Chondrocyte (in vitro differentiated cells): ENCODE measurements at regions not wholly inside any gene's neighbourhood (a gene's known extent, or its start where the extent isn't known, plus 50 kb on each side); places are given as distances from the start of the nearest gene placed in this dataset.

Source experiments
- DNase-seq: peaks from one replicate; pipeline ENCODE4 v3.0.0; 2021; ENCODE audit warnings: mixed read lengths, low spot score
- H3K27ac Mint-ChIP-seq: one replicate; pipeline ENCODE4 v1.8.0; 2021; ENCODE audit warnings: mild to moderate bottlenecking, moderate library complexity, mixed read lengths; ENCODE audit not compliant: unreplicated experiment
- H3K27me3 Mint-ChIP-seq: 2 replicates; pipeline ENCODE4 v1.8.0; 2021; ENCODE audit warnings: low read depth, mixed read lengths
- H3K36me3 Mint-ChIP-seq: 2 replicates; pipeline ENCODE4 v1.8.0; 2021; ENCODE audit warnings: low read depth, mixed read lengths
- H3K4me1 Mint-ChIP-seq: 2 replicates; pipeline ENCODE4 v1.8.0; 2021; ENCODE audit warnings: low read depth, mild to moderate bottlenecking, mixed read lengths
- H3K4me3 Mint-ChIP-seq: one replicate; pipeline ENCODE4 v1.8.0; 2021; ENCODE audit warnings: mild to moderate bottlenecking, moderate library complexity, mixed read lengths; ENCODE audit not compliant: unreplicated experiment
- H3K9me3 Mint-ChIP-seq: 2 replicates; pipeline ENCODE4 v1.8.0; 2021; ENCODE audit warnings: low read depth, mixed read lengths
- TF ChIP-seq, protein P1 (sequence below): fragments of 200-600 bp; sonication (generic); IDR thresholded peaks from 2 replicates; pipeline ENCODE4 v1.5.0; 2021; ENCODE audit warnings: antibody characterized with exemption, mild to moderate bottlenecking, moderate library complexity

DNA sequence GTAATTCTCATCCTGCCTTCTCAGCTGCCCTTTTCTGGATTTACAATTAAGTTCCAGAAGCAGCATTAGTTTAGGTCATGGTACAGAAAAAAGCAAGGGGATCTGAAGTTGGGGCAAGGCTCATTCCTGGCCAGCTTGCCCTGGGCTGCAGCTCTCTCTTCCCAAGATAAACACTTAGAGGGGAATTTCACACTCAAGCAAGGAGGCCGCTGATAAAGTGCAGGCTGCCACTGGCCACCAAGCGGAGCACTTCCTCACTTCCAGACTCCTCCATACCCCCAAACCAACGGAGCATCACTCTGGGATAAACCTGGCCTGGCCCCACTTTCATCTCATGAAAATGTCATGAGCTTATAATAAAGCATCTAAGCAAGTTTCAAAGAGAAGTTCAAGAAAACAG is 445.5 kb upstream of the MKI67 start:
- Mint-ChIP-seq H3K4me1 (peaks cover 9% of the 10 kb centered on the region), H3K36me3 (no peaks in the 10 kb centered on the region), H3K9me3 (no peaks in the 10 kb centered on the region), H3K27ac (no peak overlapping the region), H3K27me3 (no peaks in the 10 kb centered on the region), H3K4me3 (no peak overlapping the region)
- DNase-seq, result no peak
- TF ChIP-seq, protein P1, sequence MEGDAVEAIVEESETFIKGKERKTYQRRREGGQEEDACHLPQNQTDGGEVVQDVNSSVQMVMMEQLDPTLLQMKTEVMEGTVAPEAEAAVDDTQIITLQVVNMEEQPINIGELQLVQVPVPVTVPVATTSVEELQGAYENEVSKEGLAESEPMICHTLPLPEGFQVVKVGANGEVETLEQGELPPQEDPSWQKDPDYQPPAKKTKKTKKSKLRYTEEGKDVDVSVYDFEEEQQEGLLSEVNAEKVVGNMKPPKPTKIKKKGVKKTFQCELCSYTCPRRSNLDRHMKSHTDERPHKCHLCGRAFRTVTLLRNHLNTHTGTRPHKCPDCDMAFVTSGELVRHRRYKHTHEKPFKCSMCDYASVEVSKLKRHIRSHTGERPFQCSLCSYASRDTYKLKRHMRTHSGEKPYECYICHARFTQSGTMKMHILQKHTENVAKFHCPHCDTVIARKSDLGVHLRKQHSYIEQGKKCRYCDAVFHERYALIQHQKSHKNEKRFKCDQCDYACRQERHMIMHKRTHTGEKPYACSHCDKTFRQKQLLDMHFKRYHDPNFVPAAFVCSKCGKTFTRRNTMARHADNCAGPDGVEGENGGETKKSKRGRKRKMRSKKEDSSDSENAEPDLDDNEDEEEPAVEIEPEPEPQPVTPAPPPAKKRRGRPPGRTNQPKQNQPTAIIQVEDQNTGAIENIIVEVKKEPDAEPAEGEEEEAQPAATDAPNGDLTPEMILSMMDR, result no peak

DNA sequence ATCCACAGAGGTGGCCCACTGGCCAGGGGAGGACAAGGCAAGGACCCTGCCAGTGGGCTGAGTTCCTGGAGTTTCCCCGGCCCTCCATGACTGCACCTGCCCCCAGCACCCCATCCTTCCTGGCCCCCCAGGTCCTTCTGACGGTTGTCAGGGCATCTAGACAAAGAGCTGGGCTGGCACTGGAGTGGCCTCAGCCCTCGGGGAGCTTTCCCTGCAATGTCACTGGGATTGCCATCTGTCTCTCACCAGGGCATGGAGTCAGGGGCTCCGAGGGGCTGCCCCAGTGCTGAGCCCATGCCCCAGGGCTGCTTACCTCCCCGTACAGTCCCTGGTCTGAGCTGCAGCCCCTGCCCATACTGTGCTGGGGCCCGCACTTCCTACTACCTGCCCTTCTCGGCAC is 446.5 kb upstream of the MKI67 start:
- H3K27me3 Mint-ChIP-seq, result no peaks in the 10 kb centered on the region
- no peak overlapping the region for H3K27ac Mint-ChIP-seq
- no peaks in the 10 kb centered on the region for H3K36me3 Mint-ChIP-seq
- no peak overlapping the region for H3K4me3 Mint-ChIP-seq
- no peak for DNase-seq
- peaks cover 2% of the 10 kb centered on the region for H3K9me3 Mint-ChIP-seq
- TF ChIP-seq, protein P1, result no peak
- H3K4me1 Mint-ChIP-seq, result peaks cover 9% of the 10 kb centered on the region

DNA sequence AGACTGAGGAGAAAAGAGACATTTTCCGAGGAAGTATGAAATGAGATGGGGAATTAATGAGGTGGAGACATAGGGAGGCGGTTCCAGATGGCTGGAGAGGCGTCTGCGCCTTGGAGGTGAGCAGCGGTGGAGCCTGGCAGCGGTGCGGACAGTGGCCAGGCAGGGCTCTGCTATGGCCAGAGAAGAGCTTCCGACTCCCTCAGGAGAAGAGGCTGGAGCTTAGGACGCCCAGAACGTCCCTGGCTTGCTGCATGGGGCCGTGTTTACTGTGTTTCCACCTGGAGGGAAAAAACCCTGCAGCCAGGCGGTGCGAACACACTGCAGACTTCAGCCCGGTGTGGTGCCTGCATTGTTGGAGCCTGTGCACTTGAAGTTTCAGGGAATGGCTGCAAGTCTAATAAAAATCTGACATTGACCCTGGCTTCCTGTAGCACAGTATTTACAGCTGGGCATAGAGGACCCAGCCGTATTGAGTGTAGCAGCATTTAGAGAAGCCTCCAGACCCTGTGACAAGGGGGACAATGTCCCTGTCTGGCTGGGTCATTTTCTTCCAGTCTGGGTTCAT is 447.1 kb upstream of the MKI67 start:
- no peaks in the 10 kb centered on the region for H3K27me3 Mint-ChIP-seq
- peaks cover 9% of the 10 kb centered on the region for H3K4me1 Mint-ChIP-seq
- no peak overlapping the region for H3K27ac Mint-ChIP-seq
- no peak overlapping the region for H3K4me3 Mint-ChIP-seq
- DNase-seq, result no peak
- TF ChIP-seq, protein P1, result no peak
- no peaks in the 10 kb centered on the region for H3K36me3 Mint-ChIP-seq
- H3K9me3 Mint-ChIP-seq, result peaks cover 2% of the 10 kb centered on the region

DNA sequence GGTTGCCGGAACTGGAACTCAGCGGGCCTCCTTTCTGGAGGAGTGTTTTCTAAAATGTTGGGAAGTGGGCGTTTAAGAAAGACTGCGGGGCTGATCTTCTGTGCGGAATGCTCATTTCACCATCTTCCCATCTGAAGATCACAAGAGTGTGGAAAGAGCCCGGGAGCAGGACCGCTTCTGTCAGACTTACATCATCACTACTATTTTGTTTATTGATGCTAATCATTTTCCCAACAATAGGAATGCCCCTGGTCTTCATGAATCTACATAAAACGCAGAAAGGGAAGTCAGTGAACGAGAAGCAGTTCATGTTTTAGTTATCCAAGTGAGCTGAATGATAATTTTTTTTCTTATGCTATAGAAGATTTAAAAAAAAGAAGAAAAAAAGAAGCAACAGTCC is 447.8 kb upstream of the MKI67 start:
- H3K9me3 Mint-ChIP-seq, result peaks cover 2% of the 10 kb centered on the region
- no peaks in the 10 kb centered on the region for H3K27me3 Mint-ChIP-seq
- H3K4me3 Mint-ChIP-seq, result no peak overlapping the region
- TF ChIP-seq, protein P1, result no peak
- peaks cover 9% of the 10 kb centered on the region for H3K4me1 Mint-ChIP-seq
- H3K36me3 Mint-ChIP-seq, result no peaks in the 10 kb centered on the region
- H3K27ac Mint-ChIP-seq, result no peak overlapping the region
- DNase-seq, result no peak

DNA sequence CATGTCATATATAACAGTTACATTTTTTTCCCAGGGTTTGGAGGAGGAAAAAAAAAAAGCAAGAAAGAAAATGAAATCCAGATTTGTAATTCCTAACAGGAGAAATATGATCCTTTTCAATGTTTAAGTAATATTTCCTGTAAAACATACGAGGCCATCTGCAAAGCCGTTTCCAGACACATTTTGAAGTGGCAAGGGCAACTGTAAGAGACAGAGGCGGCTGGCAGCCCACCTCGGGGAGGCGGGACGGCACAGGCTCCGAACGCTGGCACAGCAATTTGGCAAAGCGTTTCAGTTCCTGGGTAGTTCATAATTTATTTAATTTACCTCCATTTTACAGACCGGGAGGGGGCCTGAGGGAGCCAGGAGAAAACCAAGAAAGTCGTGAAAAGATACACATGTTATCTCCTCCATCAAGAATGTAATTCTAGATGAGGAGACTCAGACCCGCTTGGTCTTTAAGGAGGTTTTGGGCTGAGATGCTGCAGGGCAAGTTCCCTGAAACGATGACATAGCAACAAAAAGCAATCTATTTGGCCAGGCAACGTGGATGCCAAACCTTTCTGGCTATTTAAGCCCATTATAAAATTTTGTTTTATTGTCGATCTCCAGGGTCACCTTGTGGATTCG is 448.5 kb upstream of the MKI67 start:
- peaks cover 2% of the 10 kb centered on the region for H3K9me3 Mint-ChIP-seq
- H3K27ac Mint-ChIP-seq, result peak overlapping the region; percentile 17
- H3K27me3 Mint-ChIP-seq, result no peaks in the 10 kb centered on the region
- H3K4me3 Mint-ChIP-seq, result peak overlapping the region; percentile 59
- H3K36me3 Mint-ChIP-seq, result no peaks in the 10 kb centered on the region
- H3K4me1 Mint-ChIP-seq, result peaks cover 9% of the 10 kb centered on the region
- DNase-seq, result no peak
- TF ChIP-seq, protein P1, result no peak
